GM12878 (cell line): ENCODE measurements at regions not wholly inside any gene's neighbourhood (a gene's known extent, or its start where the extent isn't known, plus 50 kb on each side); places are given as distances from the start of the nearest gene placed in this dataset.

Source experiments
- ATAC-seq: fragments of 200-7000 bp; cut with Tn5 transposase; 3 replicates; pipeline ENCODE4 v1.9.1; 2020; ENCODE audit warnings: mild to moderate bottlenecking, moderate library complexity
- BruUV-seq: library from RNA; stranded (reverse); fragments of 400-500 nt; replicated peaks from 2 replicates; lab custom pipeline; 2021; lab: Mats Ljungman, UMichigan
- CTCF ChIA-PET: fragments of 300-600 bp; sonication (Branson Sonifier 250); formaldehyde crosslinking; extraction: SDS; loops from one replicate; lab custom pipeline; 2021; ENCODE audit warnings: inconsistent platforms; lab: Yijun Ruan, JAX
- POLR2A ChIA-PET: fragments of 350-600 bp; formaldehyde crosslinking; extraction: SDS; loops from one replicate; lab custom pipeline; 2021; ENCODE audit warnings: inconsistent platforms; lab: Charles Lee
- RAD21 ChIA-PET: fragments of 300-600 bp; sonication (Branson Sonifier 250); formaldehyde crosslinking; loops from one replicate; lab custom pipeline; 2023; ENCODE audit warnings: antibody characterized with exemption; ENCODE audit not compliant: unreplicated experiment; lab: Charles Lee
- SMC1A ChIA-PET: fragments of 300-600 bp; sonication (Branson Sonifier 250); formaldehyde crosslinking; loops from one replicate; lab custom pipeline; 2023; ENCODE audit not compliant: unreplicated experiment, uncharacterized antibody; lab: Charles Lee
- DNase-seq: peaks from one replicate; pipeline ENCODE4 v3.0.0-alpha.2; 2011; ENCODE audit warnings: low read depth, low spot score
- FAIRE-seq: peaks from 3 replicates; lab custom pipeline; 2011; peaks lifted over from hg19 to GRCh38; lab: Jason Lieb, UNC
- H2AFZ ChIP-seq: 2 replicates; pipeline ENCODE4 v1.6.0; 2011; ENCODE audit warnings: low read depth, low read length, control low read depth; ENCODE audit not compliant: control insufficient read depth
- H3K27ac ChIP-seq: 2 replicates; pipeline ENCODE4 v1.5.1; 2011; ENCODE audit warnings: control low read depth; ENCODE audit not compliant: control insufficient read depth, insufficient read depth
- H3K27me3 ChIP-seq, 2 experiments: replicated peaks in 1 of 2; 2 replicates each; pipeline versions ENCODE4 v1.6.0 to v1.6.1; 2011; ENCODE audit warnings: low read length in 1 of 2; ENCODE audit not compliant: control insufficient read depth in 2 of 2, insufficient read depth in 2 of 2
- H3K36me3 ChIP-seq, 2 experiments: 2 replicates each; pipeline ENCODE4 v1.5.1; 2011; ENCODE audit warnings: low read length in 1 of 2; ENCODE audit not compliant: control insufficient read depth in 2 of 2, insufficient read depth in 2 of 2
- H3K4me1 ChIP-seq: 2 replicates; pipeline ENCODE4 v1.6.1; 2011; ENCODE audit warnings: mild to moderate bottlenecking, low read length, moderate library complexity, mixed read lengths; ENCODE audit not compliant: control insufficient read depth, insufficient read depth
- H3K4me2 ChIP-seq: 2 replicates; pipeline ENCODE4 v1.6.0; 2011; ENCODE audit warnings: control low read depth; ENCODE audit not compliant: control insufficient read depth, insufficient read depth
- H3K4me3 ChIP-seq: fragments of 200-600 bp; sonication (generic); 2 replicates; pipeline ENCODE4 v1.5.1; 2016
- H3K79me2 ChIP-seq: 2 replicates; pipeline ENCODE4 v1.6.0; 2011; ENCODE audit warnings: low read length; ENCODE audit not compliant: control insufficient read depth, insufficient read depth
- H3K9ac ChIP-seq: 2 replicates; pipeline ENCODE4 v1.8.0; 2011; ENCODE audit warnings: low read length, control low read depth, mixed read lengths; ENCODE audit not compliant: control insufficient read depth, insufficient read depth
- H3K9me3 ChIP-seq: replicated peaks from 3 replicates; pipeline ENCODE4 v1.5.1; 2011; ENCODE audit warnings: mild to moderate bottlenecking, low read length; ENCODE audit not compliant: control insufficient read depth, insufficient read depth
- H4K20me1 ChIP-seq: 2 replicates; pipeline ENCODE4 v1.6.0; 2011; ENCODE audit not compliant: control insufficient read depth, insufficient read depth
- BHLHE40 ChIP-seq, 2 experiments: fragments of 450-650 bp in 1 of 2; IDR thresholded peaks; 2 replicates each; pipeline ENCODE4 v1.6.1; 2011 to 2017; ENCODE audit warnings: low read depth in 2 of 2, borderline replicate concordance in 1 of 2, improper control_type of control experiment in 1 of 2, low read length in 1 of 2, mild to moderate bottlenecking in 1 of 2
- CEBPB ChIP-seq, 2 experiments: fragments of 150-350 bp in 1 of 2; IDR thresholded peaks; 2 replicates each; pipeline ENCODE4 v1.6.1; 2012 to 2014; ENCODE audit warnings: low read depth in 2 of 2, low read length in 2 of 2, borderline replicate concordance in 1 of 2, inconsistent platforms in 1 of 2
- STAT3 ChIP-seq: IDR thresholded peaks from 2 replicates; pipeline ENCODE4 v1.6.1; 2011; ENCODE audit warnings: low read depth, low read length, improper control_type of control experiment
- WGBS: methylation state at CpG from one replicate; pipeline ENCODE4 v1.1.6; 2016; ENCODE audit warnings: low lambda C conversion rate; ENCODE audit not compliant: insufficient replicate concordance, insufficient coverage; ENCODE audit errors: missing lambda C conversion rate; 5-methylcytosine and 5-hydroxymethylcytosine counted together
- in situ Hi-C: fragments of 300-500 bp; cut with MboI; formaldehyde crosslinking; loops from 9 replicates; pipeline ENCODE4 v1.14.3; 2018; ENCODE audit warnings: mixed read lengths
- intact Hi-C: fragments of 100-400 bp; cut with micrococcal nuclease; formaldehyde crosslinking; loops from one replicate; pipeline ENCODE4 v1.14.2; 2022; ENCODE audit not compliant: unreplicated experiment
- TF ChIP-seq, protein P1 (sequence below): fragments of 450-650 bp; IDR thresholded peaks from 2 replicates; pipeline ENCODE4 v1.6.1; 2018; ENCODE audit warnings: mild to moderate bottlenecking, low read depth, moderate library complexity; ENCODE audit not compliant: partially characterized antibody

DNA sequence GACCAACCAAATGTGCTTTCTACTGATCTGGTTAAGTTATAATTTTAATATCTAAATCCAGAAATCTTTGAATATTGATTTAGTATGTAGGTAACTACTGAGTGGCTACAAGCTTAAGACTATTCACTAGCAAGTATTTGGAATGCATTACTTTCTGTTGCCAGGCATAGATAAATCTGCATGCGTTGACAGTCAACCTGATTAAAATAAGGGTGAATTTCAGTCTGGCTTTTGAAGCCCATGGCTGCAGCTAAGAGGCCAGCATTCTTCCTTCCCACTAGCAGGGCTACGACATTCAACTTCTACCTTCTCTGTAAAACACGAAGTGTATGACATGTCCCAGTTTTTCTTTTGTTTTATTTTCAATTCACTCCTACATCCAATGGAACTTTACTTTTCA is 340.6 kb downstream of the EPHA4 start:
- H3K27me3 ChIP-seq, result no peaks in the 10 kb centered on the region
- H3K9me3 ChIP-seq, result no peaks in the 10 kb centered on the region
- SMC1A ChIA-PET, result interaction anchor here (0.7 kb wide), 1 partner anchor 95 kb away, joined by 3 read pairs; no protein-coding TSS in a partner anchor
- no peak overlapping the region for H3K27ac ChIP-seq
- H3K4me3 ChIP-seq, result no peak overlapping the region
- no peak for DNase-seq
- no peaks in the 10 kb centered on the region for H4K20me1 ChIP-seq
- TF ChIP-seq STAT3 (no peak), BHLHE40 (IDR thresholded peaks at IDR 0.05; ENCODE audit: borderline replicate concordance in 1 of 2, low read depth in 2 of 2, low read length in 1 of 2) (no peak)
- TF ChIP-seq, all 136 proteins: peak for 0
- ChIA-PET POLR2A (no interaction called here), CTCF (no interaction called here), RAD21 (no interaction called here)
- no peak for FAIRE-seq
- no peaks in the 10 kb centered on the region for H3K4me1 ChIP-seq
- intact Hi-C loops (no loop called here), in situ Hi-C loops (no loop called here)
- 6% methylated on average over 3 of the region's 3 CpGs for WGBS
- no peak overlapping the region for H3K9ac ChIP-seq
- no peaks in the 10 kb centered on the region for H3K79me2 ChIP-seq
- H3K36me3 ChIP-seq, result no peaks in the 10 kb centered on the region
- H3K4me2 ChIP-seq, result no peak overlapping the region
- no peak overlapping the region for H2AFZ ChIP-seq
- no TSS peak for BruUV-seq
- no peak for ATAC-seq

DNA sequence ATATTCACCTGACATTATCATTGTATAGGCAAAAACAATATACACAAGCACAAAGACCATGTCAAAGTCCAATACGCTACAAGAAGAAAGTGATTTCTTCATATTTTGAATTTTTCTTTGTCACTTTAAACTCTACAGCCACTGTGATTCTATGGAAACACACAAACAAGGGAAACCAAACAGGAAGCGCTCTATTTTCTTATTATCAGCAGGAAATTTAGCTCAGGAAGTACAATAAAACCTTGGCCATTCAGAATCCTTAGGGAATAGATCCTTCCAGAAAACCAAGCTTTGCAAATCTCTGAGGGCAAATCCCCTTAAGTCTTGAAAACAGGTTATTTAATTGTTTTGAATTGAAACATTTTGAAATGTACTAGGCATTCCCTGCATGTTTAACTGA is 336.2 kb downstream of the EPHA4 start:
- FAIRE-seq (no peak), DNase-seq (no peak), ATAC-seq (no peak)
- RAD21 ChIA-PET, result no interaction called here
- SMC1A ChIA-PET, result interaction anchor here (1.7 kb wide), 1 partner anchor 17 kb away, joined by 4 read pairs; no protein-coding TSS in a partner anchor
- POLR2A ChIA-PET, result no interaction called here
- H3K4me3 ChIP-seq, result no peak overlapping the region
- no peaks in the 10 kb centered on the region for H3K79me2 ChIP-seq
- H3K9me3 ChIP-seq, result no peaks in the 10 kb centered on the region
- H3K27ac ChIP-seq, result no peak overlapping the region
- H3K36me3 ChIP-seq, result no peaks in the 10 kb centered on the region
- CTCF ChIA-PET, result no interaction called here
- no peak overlapping the region for H3K4me2 ChIP-seq
- TF ChIP-seq, protein P1, sequence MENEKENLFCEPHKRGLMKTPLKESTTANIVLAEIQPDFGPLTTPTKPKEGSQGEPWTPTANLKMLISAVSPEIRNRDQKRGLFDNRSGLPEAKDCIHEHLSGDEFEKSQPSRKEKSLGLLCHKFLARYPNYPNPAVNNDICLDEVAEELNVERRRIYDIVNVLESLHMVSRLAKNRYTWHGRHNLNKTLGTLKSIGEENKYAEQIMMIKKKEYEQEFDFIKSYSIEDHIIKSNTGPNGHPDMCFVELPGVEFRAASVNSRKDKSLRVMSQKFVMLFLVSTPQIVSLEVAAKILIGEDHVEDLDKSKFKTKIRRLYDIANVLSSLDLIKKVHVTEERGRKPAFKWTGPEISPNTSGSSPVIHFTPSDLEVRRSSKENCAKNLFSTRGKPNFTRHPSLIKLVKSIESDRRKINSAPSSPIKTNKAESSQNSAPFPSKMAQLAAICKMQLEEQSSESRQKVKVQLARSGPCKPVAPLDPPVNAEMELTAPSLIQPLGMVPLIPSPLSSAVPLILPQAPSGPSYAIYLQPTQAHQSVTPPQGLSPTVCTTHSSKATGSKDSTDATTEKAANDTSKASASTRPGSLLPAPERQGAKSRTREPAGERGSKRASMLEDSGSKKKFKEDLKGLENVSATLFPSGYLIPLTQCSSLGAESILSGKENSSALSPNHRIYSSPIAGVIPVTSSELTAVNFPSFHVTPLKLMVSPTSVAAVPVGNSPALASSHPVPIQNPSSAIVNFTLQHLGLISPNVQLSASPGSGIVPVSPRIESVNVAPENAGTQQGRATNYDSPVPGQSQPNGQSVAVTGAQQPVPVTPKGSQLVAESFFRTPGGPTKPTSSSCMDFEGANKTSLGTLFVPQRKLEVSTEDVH, result no peak
- no peak for TF ChIP-seq CEBPB (IDR thresholded peaks at IDR 0.05; ENCODE audit: borderline replicate concordance in 1 of 2, low read depth in 2 of 2, low read length in 2 of 2)
- in situ Hi-C loops (no loop called here), intact Hi-C loops (no loop called here)
- H4K20me1 ChIP-seq, result no peaks in the 10 kb centered on the region
- 39% methylated on average over 2 of the region's 2 CpGs for WGBS
- BruUV-seq, result no TSS peak
- H3K4me1 ChIP-seq, result no peaks in the 10 kb centered on the region
- H3K9ac ChIP-seq, result no peak overlapping the region
- no peak overlapping the region for H2AFZ ChIP-seq
- no peaks in the 10 kb centered on the region for H3K27me3 ChIP-seq
